ENCODE measurements at regions not wholly inside any gene's neighbourhood (a gene's known extent, or its start where the extent isn't known, plus 50 kb on each side); places are given as distances from the start of the nearest gene placed in this dataset.
"Not testable (repeated sequence)": the region's sequence is repeated elsewhere in the genome, so short reads cannot be mapped to it uniquely, and the experiment has no call there.

DNA sequence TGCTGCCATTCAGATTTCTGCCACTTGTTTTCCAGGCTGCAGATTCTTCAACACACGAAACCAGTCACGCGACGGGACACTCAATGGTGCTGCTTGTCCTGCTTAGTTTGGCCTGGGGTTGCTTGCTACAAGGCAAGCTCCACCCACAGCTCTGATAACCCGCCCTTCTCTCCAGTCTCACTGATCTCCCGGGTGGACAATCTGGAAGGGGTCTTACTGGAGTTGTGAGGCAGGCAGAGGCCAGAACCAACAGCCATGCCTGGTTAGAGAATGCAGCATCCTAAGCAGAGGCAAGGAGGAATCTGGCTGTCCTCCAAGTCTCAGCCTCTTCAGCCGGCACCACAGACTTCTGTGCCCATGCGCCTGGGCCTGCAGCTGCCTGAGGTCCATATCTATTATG, 119.1 kb downstream of the KCNJ12 start:
- H3K4me3 ChIP-seq (ENCODE audit: low read length), result no peak overlapping the region
- DNase-seq (ENCODE audit: low read depth), result no peak
- TF ChIP-seq, protein P1, sequence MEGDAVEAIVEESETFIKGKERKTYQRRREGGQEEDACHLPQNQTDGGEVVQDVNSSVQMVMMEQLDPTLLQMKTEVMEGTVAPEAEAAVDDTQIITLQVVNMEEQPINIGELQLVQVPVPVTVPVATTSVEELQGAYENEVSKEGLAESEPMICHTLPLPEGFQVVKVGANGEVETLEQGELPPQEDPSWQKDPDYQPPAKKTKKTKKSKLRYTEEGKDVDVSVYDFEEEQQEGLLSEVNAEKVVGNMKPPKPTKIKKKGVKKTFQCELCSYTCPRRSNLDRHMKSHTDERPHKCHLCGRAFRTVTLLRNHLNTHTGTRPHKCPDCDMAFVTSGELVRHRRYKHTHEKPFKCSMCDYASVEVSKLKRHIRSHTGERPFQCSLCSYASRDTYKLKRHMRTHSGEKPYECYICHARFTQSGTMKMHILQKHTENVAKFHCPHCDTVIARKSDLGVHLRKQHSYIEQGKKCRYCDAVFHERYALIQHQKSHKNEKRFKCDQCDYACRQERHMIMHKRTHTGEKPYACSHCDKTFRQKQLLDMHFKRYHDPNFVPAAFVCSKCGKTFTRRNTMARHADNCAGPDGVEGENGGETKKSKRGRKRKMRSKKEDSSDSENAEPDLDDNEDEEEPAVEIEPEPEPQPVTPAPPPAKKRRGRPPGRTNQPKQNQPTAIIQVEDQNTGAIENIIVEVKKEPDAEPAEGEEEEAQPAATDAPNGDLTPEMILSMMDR (conservative IDR thresholded peaks at IDR 0.05; ENCODE audit: low read depth, low read length), result no peak

DNA sequence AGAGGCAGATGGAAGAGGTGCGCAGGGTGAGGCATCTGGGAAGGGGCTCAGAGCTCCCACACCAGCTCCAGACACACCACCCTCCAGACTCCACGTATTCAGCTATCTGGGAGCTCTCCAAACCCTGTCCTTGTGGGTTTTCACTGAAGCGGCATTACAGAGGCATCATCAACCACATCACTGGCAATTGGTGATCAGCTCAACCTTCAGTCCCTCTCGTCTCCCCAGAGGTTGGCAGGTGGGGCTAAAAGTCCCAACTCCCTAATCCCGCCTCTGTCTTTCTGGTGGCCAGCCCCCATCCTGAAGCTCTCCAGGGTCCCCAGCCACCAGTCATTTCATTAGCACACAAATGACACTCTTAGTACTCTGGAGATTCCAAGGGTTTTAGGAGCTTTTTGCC, 123.9 kb downstream of the KCNJ12 start:
- TF ChIP-seq, protein P1 (conservative IDR thresholded peaks at IDR 0.05; ENCODE audit: low read depth, low read length), result no peak
- no peak overlapping the region for H3K4me3 ChIP-seq (ENCODE audit: low read length)
- DNase-seq (ENCODE audit: low read depth), result no peak

DNA sequence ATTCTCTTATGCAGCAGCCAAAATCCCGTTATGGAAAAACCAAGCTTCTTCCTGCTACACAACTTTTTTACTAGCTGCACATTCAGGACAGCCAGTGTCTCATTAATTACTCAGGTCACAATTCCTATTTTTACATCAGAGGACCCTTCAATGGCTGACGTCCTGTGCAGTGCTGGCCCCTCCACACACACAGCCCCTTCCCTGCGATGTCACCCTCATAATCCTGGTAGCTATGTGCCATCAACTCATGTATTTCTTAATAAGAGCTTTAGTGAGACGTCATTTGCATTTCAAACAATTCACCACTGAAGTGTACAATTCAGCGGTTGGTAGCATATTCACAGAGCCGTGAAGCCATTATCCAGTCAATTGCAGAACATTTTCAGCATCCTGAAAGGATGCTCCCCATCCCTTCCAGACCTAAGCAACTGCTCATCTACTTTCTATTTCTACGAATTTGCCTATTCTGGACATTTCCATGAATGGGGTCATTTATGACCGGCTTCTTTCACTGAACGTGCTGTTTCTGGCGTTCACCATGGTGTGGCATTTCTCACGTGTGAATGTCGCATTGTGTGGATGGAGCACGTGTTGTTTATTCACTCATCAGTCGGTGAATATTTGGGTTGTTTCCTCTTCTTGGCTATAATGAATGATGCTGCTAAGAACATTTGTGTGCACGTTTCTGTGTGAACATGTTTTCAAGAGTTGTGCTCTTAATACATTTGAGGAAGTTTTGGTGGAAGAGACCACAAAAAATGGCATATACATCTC, 126.0 kb downstream of the KCNJ12 start:
- DNase-seq (ENCODE audit: low read depth); H3K4me3 ChIP-seq (ENCODE audit: low read length): not testable (repeated sequence)

DNA sequence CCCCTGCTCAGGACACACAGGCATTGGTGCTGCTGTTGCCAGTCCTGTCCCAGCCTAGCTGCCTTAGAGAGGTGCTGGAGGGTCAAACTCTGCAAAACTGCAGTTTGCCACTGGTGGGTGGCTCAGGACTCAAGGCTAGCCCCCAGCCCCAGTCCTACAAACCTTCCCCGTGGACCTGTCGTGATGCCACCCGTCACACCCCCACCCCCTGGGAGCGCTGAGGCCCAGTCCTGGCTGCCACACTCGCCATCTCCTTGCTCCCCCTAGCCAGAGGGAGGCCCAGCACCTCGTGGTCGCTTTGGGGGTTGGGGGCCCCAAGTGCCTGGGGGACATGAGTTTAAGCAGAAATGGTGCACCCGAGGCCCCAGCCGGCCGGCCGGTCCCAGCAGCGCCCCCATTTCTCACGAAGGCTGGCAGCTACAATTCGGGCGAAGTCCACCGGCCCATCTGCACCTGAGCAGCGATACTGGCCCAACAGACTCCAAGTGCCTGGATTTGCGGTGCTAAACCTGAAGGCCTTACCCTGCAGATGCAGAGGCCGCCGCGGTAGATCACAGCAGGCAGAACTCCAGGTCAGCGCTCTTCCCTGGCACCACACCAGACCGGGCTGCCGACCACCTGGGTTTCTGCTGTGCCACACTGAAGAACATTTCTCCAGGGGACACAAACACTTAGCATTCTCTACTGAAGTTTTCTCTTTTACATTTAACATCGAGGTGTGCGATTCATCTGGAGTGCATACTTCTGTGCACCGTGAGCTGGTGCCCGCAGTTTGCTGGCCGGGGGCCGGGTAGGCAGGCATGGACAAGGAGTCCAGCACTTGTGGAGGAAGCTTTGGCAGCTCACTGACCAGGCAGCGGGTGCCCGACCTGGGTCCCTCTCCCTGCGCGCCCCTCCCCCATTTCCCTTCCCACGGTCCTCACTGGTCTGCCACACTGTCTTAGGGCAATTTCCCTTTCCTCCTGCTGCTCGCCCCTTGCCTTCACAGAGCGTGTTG, 130.0 kb downstream of the KCNJ12 start:
- no peak overlapping the region for H3K4me3 ChIP-seq (ENCODE audit: low read length)
- no peak for DNase-seq (ENCODE audit: low read depth)
- TF ChIP-seq, protein P1 (conservative IDR thresholded peaks at IDR 0.05; ENCODE audit: low read depth, low read length), result no peak

DNA sequence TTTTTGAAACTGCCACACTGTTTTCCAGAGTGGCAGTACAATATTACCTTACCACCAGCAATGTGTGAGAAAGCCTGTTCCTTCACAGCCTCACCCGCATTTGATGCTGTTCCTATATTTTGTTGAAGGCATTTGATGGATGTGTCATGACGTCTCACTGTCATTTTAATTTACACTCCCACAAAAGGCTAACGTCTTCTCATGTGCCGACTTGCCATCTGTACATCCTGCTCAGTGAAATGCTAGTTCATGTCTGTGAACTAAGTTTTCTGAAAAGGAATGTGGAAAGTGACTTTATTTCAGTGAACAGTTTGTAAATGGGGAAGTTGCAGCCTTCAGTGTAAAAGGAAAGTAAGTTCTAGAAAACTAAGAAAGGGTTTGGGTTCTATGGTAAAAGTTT, 131.6 kb downstream of the KCNJ12 start:
- H3K4me3 ChIP-seq (ENCODE audit: low read length); DNase-seq (ENCODE audit: low read depth): not testable (repeated sequence)

DNA sequence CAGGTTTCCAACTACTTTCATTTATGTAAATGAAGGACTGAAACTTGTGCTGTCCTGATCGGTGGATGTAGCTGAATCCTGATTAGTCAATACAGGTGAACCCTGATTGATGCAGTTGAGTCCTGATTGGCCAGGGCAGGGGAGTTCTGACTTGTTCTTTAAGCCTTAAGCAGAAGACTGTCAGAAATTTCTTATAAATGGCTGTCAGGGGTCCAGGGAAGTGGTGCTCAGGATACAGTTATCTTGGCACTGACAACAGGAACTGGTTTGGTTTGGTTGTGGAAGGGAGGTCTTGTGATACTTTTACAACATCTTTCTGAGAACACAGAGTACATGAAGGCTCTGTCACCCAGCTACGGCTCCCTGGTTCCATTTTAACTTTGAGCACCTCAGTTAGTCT, 132.1 kb downstream of the KCNJ12 start:
- no peak overlapping the region for H3K4me3 ChIP-seq (ENCODE audit: low read length)
- DNase-seq (ENCODE audit: low read depth), result no peak
- TF ChIP-seq, protein P1 (conservative IDR thresholded peaks at IDR 0.05; ENCODE audit: low read depth, low read length), result no peak

DNA sequence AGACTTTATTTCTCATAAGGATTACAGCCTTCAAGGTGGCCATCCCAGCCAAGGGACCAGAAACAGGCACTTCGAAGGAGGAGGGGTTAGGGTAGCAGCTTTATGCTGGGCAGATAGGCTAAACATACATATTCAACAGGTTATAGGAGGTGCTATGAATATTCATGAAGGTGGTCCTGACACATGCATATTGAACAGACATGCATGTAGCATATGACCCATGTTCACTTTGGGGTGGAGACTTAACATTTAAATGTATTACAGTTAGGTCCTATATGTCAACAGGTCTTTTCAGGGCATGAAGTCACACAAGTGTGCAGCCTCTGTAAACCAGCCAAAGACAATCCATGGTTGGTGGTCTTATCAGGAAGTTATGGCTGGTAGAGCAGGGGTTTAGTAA, 133.2 kb downstream of the KCNJ12 start:
- not testable (repeated sequence) for H3K4me3 ChIP-seq (ENCODE audit: low read length); DNase-seq (ENCODE audit: low read depth)

DNA sequence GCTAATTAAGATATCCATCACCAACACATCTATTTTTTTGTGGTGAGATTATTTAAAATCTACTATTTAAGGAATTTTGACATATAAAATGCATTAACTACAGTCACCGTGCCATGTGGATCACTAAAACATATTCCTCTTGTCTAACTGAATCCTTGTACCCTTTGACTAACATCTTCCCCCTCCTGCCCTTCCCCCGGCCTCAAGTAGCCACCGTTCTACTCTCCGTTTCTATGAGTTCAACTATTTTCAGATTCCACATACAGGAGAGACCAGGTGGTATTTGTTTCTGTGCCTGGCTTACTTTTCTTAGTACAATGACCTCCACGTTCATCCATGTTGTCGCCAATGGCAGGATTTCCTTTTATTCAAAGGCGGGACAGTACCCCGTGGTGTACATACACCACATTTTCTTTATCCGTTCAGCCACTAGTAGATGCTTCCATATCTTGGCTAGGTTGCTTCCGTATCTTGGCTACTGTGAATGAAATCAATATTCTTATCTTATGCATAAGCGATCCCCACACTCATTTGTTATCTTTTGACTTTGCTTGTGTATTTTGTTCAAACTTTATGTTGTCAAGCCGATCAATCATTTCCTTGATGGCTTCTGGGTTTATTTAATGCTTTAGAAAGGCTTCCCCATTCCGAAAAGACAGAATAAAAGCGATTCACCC, 134.7 kb downstream of the KCNJ12 start:
- TF ChIP-seq, protein P1 (conservative IDR thresholded peaks at IDR 0.05; ENCODE audit: low read depth, low read length), result no peak
- no peak for DNase-seq (ENCODE audit: low read depth)
- H3K4me3 ChIP-seq (ENCODE audit: low read length), result peak overlapping the region; percentile 52
